ENCODE measurements at regions not wholly inside any gene's neighbourhood (a gene's known extent, or its start where the extent isn't known, plus 50 kb on each side); places are given as distances from the start of the nearest gene placed in this dataset.

DNA sequence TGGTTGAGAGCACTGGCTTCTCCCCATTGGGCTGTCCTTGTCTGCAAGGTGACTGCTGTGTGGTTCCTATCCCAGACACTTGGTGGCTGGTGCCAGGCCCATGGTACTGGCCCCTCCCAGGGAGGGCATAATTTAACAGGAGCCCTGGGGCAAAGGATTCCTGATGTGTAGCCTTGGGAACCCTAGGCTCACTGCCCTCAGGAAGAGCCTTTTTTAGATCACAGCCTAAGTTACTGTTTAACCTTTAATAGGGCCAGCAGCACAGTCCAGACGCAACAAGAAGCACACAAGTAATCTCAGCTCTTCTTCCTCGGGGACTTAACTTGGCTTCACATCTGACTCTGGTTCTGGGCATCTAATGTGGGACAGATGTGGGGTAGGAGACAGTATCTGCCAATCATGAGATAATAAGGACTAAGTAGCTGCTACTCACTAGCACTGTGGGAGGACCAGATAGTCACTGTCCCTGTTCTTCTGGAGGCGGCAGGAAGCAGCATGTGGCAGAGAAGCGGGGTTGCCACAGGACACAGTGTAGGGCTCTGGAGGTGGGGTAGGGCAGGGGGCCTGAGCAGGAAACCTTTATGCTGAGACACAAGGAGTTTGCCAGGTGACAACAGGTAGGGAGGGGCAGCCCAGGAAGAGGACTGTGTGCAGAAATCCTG lies 136.3 kb downstream of the TMEM17 start:
- peak; percentile 37 to 74 (median 63) for DNase-seq

GRCh38 chr2:62364791-62365528 lies 141.0 kb downstream of the TMEM17 start:
- no peak for DNase-seq

- no peak for DNase-seq
These were observed 142.8 kb downstream of the TMEM17 start for GRCh38 chr2:62363166-62363565.

DNA sequence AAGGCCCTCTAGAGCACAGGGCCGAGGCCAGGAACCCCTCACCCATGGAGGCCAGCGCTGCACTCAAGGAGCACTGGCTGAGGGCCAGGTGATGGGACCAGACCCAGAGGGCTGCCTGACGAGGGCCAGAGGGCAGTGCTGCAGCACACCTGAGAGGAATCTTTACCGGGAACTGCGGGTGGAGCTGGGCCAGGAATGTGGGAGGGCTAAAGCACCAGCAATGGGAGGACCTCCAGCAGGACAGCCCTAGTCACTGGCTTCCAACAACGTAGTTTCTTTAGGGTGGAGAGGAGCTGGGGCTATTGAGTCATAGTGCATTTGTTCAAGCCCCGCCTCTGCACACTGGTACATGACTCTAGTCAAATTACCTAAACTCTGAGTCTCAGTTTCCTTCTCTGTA lies 143.4 kb downstream of the TMEM17 start:
- no peak for DNase-seq

GRCh38 chr2:62361964-62362363 lies 144.0 kb downstream of the TMEM17 start:
- no peak for DNase-seq

DNA sequence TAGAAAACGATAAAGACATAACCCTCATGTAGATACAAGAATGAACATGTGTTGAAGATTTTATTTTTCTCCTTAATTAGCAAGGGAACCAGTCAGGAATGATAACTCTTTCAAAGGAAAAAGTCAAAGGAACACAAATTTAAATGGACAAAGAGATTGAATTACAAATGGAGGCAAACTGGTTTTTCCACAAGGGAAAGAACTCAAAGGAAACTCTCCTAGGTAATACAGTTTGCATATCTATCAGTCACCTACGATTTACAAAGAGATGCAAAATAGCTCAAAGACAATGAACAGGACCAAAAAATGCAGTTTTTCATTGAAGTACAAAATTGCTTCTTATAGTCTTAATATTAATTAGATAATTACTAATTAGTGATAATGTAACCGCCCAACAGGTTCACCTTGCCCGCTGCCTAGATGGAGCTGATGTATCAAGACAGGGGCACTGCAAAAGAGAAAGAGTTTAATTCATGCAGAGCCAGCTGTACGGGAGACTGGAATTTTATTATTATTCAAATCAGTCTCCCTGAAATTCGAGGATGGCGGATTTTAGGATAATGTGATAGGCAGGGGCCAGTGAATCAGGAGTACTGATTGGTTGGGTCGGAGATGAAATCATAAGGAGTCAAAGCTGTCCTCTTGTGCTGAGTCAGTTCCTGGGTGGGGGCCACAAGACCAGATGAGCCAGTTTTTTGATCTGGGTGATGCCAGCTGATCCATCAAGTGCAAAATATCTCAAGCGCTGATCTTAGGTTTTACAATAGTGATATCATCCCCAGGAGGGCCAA lies 151.0 kb downstream of the TMEM17 start:
- DNase-seq: no peak

DNA sequence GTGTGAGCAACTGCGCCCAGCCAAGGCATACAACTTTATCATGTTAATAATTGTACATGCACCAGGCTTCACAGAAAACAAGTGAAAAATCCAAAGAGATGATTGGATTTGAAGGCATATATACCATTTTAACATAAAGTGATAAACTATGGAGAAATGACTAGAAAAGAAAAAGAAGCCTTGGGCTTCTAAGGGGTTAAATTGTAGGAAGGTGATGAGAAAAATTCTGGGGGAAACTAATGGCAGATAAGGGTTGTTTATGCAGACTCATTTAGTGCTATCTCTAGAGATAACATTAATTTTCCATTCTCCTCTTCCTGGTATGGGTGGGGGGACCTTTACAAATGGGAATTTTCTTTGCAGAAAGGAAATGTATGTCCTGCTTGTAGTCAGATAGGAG lies 154.0 kb downstream of the TMEM17 start:
- no peak for DNase-seq

DNA sequence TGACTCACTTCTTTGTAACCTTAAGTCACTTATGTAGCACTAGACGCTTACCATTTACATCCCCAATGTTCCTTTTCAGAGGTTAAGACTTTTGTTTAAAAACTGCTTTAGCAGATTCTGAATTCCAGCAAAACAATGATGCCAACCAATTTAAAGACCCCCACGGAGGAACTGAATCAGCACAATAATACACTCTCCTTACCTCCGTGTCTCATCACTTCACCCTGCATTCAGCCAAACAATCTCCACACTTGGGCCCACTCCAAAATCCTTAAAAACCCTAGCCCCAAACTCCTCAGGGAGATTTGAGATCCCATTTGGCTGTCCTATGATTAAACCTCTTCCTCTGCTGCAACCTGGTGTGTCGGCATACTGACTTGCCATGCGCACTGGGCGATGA lies 153.9 kb downstream of the B3GNT2 start:
- no peak for DNase-seq

DNA sequence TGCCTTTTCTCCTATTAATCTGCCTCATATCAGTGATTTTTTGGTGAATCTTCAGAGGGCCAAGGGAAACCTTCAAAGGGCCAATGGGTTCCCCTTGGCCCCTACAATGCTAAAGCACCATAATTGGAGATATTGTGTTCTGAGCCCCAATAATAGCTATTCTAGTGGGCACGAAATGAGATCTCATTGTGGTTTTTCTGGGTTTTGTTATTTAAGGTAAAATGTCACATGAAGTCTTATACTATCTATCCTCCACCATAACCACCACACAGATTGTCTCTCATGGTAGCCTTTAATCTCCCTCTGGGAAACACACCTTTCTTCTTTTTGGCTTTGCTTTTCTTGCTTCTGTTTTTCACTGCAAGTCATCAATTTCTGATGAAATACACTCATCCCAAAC lies 152.8 kb downstream of the B3GNT2 start:
- DNase-seq: no peak

- no peak for DNase-seq
These were observed 151.8 kb downstream of the B3GNT2 start for GRCh38 chr2:62347563-62348270.

DNA sequence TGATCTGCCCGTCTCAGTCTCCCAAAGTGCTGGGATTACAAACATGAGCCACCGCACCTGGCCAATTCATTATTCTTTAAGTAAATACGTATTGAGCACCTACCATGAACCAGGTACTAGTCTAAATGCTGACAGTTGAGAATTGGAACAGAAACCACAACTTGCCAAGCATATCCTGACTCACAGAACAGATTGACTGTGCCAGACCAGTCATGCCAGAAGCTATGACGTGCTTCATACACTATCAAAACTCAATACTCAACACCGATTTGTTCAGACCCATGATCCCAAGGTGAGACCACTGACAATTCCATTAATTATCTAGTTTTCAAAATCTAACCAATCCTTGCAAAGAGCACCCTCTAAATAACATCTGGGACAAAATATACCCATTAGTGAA lies 148.6 kb downstream of the B3GNT2 start:
- no peak for DNase-seq

- DNase-seq: no peak
These were observed 147.9 kb downstream of the B3GNT2 start for GRCh38 chr2:62343636-62344337.

DNA sequence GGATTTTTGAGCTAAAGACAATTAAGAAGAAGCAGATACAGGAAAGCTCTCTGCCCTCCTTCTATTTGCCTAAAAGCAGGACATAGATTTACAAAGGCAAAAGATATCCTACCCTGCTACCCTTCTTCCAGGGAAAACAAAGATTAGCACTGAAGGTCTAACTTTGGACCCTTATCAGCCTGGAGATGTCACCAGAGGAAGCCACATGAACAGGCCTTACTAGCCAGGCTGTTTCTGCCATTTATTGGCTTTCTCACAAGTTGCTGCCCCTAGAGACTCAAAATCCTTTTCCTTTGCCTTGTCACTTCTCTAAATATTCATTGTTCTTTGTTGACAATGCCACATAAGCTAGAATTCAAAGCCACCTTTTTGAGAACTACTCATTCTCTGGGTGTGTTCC lies 147.3 kb downstream of the B3GNT2 start:
- no peak for DNase-seq

DNA sequence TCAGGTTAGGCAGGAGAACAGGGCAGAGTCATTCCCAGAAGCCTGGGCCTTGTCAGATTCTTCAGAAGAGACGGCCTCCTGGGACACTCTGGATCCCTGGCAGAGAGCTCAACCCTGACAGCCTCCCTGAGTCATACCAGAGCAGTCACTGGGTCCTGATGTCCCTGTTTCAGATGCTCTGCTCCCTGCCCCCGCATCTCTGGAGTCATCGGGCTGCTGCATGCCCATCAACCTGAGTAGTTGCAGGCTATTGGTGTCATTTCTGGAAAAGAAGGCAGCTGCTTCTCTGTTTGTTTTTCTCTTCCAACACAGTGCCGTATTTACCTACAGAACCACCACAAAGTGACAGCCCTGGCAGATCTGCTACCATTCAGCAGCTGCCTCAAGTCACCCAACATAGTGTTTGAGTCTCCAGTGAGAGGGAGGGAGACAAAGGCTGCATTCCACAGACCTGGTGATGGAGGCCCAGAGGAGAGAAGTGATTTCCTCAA lies 145.1 kb downstream of the B3GNT2 start:
- no peak for DNase-seq

DNA sequence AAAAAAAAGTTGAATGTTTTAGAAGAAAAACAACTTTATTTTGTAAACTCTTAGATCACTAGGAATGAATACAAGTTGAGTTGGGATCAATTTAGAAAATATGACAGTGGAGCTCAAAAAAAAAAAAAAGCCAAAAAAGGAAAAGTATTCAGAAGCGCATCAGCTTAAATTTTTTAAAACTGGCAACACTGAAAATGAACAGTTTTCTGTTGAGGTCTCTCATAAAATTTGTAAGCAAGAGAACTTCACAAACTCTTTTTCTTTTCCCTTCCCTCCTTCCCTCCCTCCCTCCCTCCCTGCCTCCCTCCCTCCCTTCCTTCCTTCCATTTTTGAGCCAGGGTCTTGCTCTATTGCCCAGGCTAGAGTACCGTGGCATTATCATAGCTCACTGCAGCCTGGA lies 143.9 kb downstream of the B3GNT2 start:
- no peak for DNase-seq

- no peak for DNase-seq
These were observed 143.5 kb downstream of the B3GNT2 start for GRCh38 chr2:62339413-62339812.

GRCh38 chr2:62338111-62338510 lies 142.2 kb downstream of the B3GNT2 start:
- DNase-seq: no peak

GRCh38 chr2:62337403-62337802 lies 141.5 kb downstream of the B3GNT2 start:
- DNase-seq: no peak

DNA sequence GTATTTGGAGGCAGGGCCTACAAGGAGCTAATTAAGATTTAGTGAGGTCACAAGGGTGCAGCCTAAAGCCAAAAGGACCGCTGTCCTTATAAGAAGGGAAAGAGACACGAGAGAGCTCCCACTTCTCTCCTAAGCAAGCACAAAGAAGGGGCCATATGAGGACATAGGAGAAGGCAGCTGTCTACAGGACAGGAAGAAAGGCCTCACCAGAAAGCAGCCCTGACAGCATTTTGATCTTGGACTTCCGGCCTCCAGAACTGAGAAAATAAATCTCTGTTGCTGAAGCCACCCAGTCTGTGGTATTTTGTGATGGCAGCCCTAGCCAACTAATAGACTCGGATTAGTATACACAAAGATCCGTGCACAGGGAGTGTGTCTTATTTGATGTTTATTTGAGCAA lies 139.7 kb downstream of the B3GNT2 start:
- peak in 1 of 4 experiments; percentile 40 for DNase-seq

DNA sequence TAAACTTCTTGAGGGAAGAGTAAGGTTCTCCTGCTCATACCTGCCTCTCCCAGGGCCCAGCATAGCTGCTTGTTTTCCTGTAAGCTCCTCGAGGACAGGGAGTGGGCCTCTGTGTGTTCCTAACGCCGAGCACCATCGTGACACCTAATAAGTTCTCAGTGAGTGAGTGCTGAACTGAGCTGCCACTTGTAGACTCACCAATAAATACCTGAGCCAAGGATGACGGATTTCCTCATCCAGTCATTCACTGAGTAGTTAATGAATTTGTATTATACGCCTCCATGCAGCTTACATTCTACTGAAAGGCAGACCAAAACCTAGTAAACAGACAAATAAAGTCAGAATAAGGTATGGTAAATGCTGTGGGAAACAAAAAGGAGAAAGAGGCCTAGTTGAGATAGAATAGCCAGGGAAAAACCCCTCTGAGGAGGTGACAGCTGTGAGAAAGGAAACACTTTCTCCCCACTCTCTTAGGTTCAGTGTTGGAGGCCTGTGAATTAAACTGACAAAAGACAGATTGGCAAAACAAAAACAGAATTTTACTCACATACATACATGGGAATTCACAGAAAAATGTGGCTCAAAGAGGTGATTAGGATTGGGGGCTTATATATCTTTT lies 138.6 kb downstream of the B3GNT2 start:
- DNase-seq: no peak

- DNase-seq: no peak
These were observed 138.1 kb downstream of the B3GNT2 start for GRCh38 chr2:62334009-62334408.

DNA sequence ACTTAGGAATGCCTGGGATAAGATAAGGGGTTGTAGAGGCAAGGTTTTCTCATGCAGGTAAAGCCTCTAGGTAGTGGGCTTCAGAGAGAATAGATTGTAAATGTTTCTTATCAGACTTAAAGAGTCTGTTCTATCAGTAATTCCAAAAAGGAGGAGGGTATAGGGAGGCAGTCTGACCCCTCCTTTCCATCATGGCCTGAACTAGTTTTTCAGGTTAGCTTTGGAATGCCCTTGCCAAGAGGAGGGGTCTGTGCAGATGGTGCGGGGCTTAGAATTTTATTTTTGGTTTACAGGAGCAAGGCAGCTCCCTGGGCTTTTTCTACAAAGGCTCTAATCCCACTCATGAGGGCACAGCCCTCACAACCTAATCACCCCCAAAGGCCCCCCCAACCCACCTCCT lies 135.0 kb downstream of the B3GNT2 start:
- no peak for DNase-seq
